ENCODE measurements at regions not wholly inside any gene's neighbourhood (a gene's known extent, or its start where the extent isn't known, plus 50 kb on each side); places are given as distances from the start of the nearest gene placed in this dataset.

- intact Hi-C loops (cut with micrococcal nuclease; ENCODE audit: unreplicated experiment), result no loop called here
- H3K9me3 Mint-ChIP-seq (ENCODE audit: unreplicated experiment), result peaks cover 20% of the 10 kb centered on the region
- H3K4me3 ChIP-seq (ENCODE audit: low read depth, low read length), result no peak overlapping the region
- no peaks in the 10 kb centered on the region for H3K27me3 Mint-ChIP-seq (ENCODE audit: insufficient read depth, unreplicated experiment)
- no peaks in the 10 kb centered on the region for H3K36me3 Mint-ChIP-seq (ENCODE audit: insufficient read depth, unreplicated experiment)
- H3K27ac Mint-ChIP-seq (ENCODE audit: unreplicated experiment), result no peak overlapping the region
- ChIA-PET POLR2A (no interaction called here), CTCF (no interaction called here)
- no peaks in the 10 kb centered on the region for H3K36me3 ChIP-seq (ENCODE audit: control insufficient read depth, insufficient read depth, low read length)
- no TSS peak for BruUV-seq (replicated peaks)
- TF ChIP-seq, protein P1, sequence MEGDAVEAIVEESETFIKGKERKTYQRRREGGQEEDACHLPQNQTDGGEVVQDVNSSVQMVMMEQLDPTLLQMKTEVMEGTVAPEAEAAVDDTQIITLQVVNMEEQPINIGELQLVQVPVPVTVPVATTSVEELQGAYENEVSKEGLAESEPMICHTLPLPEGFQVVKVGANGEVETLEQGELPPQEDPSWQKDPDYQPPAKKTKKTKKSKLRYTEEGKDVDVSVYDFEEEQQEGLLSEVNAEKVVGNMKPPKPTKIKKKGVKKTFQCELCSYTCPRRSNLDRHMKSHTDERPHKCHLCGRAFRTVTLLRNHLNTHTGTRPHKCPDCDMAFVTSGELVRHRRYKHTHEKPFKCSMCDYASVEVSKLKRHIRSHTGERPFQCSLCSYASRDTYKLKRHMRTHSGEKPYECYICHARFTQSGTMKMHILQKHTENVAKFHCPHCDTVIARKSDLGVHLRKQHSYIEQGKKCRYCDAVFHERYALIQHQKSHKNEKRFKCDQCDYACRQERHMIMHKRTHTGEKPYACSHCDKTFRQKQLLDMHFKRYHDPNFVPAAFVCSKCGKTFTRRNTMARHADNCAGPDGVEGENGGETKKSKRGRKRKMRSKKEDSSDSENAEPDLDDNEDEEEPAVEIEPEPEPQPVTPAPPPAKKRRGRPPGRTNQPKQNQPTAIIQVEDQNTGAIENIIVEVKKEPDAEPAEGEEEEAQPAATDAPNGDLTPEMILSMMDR (IDR thresholded peaks at IDR 0.05; ENCODE audit: insufficient read depth in 1 of 2, low read depth in 1 of 2, low read length in 1 of 2, severe bottlenecking in 1 of 2, unreplicated experiment in 1 of 2), result no peak
- no peak for DNase-seq
- H3K4me1 Mint-ChIP-seq (ENCODE audit: low read depth, unreplicated experiment), result no peaks in the 10 kb centered on the region
- no peaks in the 10 kb centered on the region for H3K9me3 ChIP-seq
- H3K27me3 ChIP-seq (replicated peaks; ENCODE audit: control insufficient read depth, insufficient read depth, low read length), result no peaks in the 10 kb centered on the region
- no peak overlapping the region for H3K4me3 Mint-ChIP-seq (ENCODE audit: unreplicated experiment)
- H3K4me1 ChIP-seq, result no peaks in the 10 kb centered on the region
Measured at GRCh38 chr2:8553643-8554042, 128.2 kb upstream of the ID2 start.

- Histone ChIP-seq H3K4me3 (ENCODE audit: low read depth, low read length) (no peak overlapping the region), H3K4me1 (no peaks in the 10 kb centered on the region), H3K36me3 (ENCODE audit: control insufficient read depth, insufficient read depth, low read length) (no peaks in the 10 kb centered on the region), H3K27me3 (replicated peaks; ENCODE audit: control insufficient read depth, insufficient read depth, low read length) (no peaks in the 10 kb centered on the region), H3K9me3 (0 out of 2 replicates have a peak, but pooled peaks cover 3% of the 10 kb centered on the region)
- Mint-ChIP-seq H3K27ac (ENCODE audit: unreplicated experiment) (no peak overlapping the region), H3K36me3 (ENCODE audit: insufficient read depth, unreplicated experiment) (no peaks in the 10 kb centered on the region), H3K4me1 (ENCODE audit: low read depth, unreplicated experiment) (no peaks in the 10 kb centered on the region), H3K9me3 (ENCODE audit: unreplicated experiment) (peaks cover 20% of the 10 kb centered on the region), H3K27me3 (ENCODE audit: insufficient read depth, unreplicated experiment) (no peaks in the 10 kb centered on the region), H3K4me3 (ENCODE audit: unreplicated experiment) (no peak overlapping the region)
- ChIA-PET CTCF (no interaction called here), POLR2A (no interaction called here)
- peak in 1 of 2 experiments; percentile 8 for DNase-seq
- TF ChIP-seq, protein P1 (IDR thresholded peaks at IDR 0.05; ENCODE audit: insufficient read depth in 1 of 2, low read depth in 1 of 2, low read length in 1 of 2, severe bottlenecking in 1 of 2, unreplicated experiment in 1 of 2), result no peak
- intact Hi-C loops (cut with micrococcal nuclease; ENCODE audit: unreplicated experiment), result no loop called here
- BruUV-seq (replicated peaks), result no TSS peak
Measured at GRCh38 chr2:8554296-8554806, 127.5 kb upstream of the ID2 start.

DNA sequence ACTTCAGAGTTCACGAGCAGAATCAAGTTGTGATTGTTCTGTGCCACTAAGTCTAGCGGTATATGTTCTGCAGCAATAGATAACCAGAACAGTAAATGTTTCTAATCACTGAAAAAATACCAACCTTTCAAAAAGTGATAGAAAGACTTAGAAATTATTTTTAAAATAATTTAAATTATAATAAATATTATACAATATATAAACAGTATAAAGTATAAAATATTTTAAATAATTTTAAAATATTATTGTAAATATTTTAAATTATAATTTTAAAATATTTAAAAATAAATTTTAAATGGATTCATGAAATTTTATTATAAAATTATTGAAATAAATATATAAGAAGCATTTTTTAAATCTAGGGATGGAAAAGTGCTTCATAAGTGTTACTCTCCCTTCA lies 126.3 kb upstream of the ID2 start:
- ChIA-PET CTCF (no interaction called here), POLR2A (no interaction called here)
- Mint-ChIP-seq H3K36me3 (ENCODE audit: insufficient read depth, unreplicated experiment) (no peaks in the 10 kb centered on the region), H3K27ac (ENCODE audit: unreplicated experiment) (no peak overlapping the region), H3K4me1 (ENCODE audit: low read depth, unreplicated experiment) (no peaks in the 10 kb centered on the region), H3K9me3 (ENCODE audit: unreplicated experiment) (peaks cover 31% of the 10 kb centered on the region), H3K4me3 (ENCODE audit: unreplicated experiment) (no peak overlapping the region), H3K27me3 (ENCODE audit: insufficient read depth, unreplicated experiment) (no peaks in the 10 kb centered on the region)
- Histone ChIP-seq H3K4me3 (ENCODE audit: low read depth, low read length) (no peak overlapping the region), H3K4me1 (no peaks in the 10 kb centered on the region), H3K27me3 (replicated peaks; ENCODE audit: control insufficient read depth, insufficient read depth, low read length) (no peaks in the 10 kb centered on the region), H3K9me3 (0 out of 2 replicates have a peak, but pooled peaks cover 3% of the 10 kb centered on the region), H3K36me3 (ENCODE audit: control insufficient read depth, insufficient read depth, low read length) (no peaks in the 10 kb centered on the region)
- no TSS peak for BruUV-seq (replicated peaks)
- no peak for DNase-seq
- intact Hi-C loops (cut with micrococcal nuclease; ENCODE audit: unreplicated experiment), result no loop called here
- TF ChIP-seq, protein P1 (IDR thresholded peaks at IDR 0.05; ENCODE audit: insufficient read depth in 1 of 2, low read depth in 1 of 2, low read length in 1 of 2, severe bottlenecking in 1 of 2, unreplicated experiment in 1 of 2), result no peak

Data from Caco-2 (cell line).